ENCODE measurements at regions not wholly inside any gene's neighbourhood (a gene's known extent, or its start where the extent isn't known, plus 50 kb on each side); places are given as distances from the start of the nearest gene placed in this dataset.
"Not testable (repeated sequence)": the region's sequence is repeated elsewhere in the genome, so short reads cannot be mapped to it uniquely, and the experiment has no call there.

DNA sequence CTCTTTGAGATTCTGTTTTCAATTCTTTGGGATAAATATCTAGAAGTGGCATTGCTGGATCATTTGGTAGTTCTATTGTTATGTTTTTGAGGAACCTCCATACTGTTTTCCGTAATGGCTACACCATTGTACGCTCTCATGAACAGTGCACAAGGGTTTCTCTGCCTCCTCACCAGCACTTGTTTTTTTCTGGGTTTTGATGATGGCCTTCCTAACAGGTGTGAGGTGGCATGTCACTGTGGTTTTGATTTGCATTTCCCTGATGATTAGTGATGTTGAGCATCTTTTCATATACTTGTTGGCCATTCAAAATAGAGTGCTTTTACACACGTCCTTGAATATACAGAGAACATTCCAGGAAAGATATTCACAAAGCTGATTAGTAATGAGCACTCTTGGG lies 86.8 kb upstream of the ADORA2B start:
- not testable (repeated sequence) for DNase-seq (ENCODE audit: low spot score)

GRCh38 chr17:15860774-15861173 lies 84.2 kb upstream of the ADORA2B start:
- DNase-seq (ENCODE audit: low spot score) = not testable (repeated sequence)

DNA sequence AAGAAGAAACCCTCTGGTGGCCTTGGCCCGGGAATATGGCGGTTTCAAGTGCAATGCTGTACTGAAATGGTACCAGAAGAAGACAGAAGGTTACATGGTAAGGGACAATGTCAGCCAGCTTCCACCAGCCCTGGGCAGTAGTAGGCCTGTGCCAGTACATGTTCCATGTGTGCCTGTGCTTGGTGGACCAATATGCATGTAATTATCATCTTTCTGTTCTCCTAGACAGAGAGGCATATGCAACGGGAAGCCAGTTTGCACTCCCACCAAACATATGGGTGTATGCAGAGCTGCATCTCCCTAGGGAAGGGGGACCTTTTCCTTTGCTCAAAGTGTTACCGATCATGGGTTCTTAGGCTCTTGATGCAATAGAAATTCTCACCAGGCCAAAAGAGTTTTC lies 80.9 kb upstream of the ADORA2B start:
- DNase-seq (ENCODE audit: low spot score) = not testable (repeated sequence)

DNA sequence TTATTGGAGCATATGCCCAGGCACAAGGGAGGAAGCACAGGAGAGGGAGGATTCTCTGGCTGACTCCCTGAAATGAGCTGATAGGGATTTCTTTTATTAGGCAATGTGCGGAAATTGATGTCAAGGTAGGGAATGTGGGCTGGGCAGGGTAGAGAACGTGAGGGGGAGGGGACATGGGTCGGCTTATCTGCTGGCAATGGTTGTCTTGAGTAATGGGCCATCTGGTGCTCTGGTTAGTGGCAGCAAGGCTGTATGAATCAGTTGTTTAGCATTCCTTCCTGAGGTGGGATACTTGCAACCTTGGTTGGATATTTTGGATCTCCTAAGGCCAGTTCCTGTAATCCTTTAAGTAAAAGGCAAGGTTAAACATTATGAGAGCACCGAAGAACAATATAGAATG lies 80.5 kb upstream of the ADORA2B start:
- DNase-seq (ENCODE audit: low spot score) = not testable (repeated sequence)

GRCh38 chr17:15866015-15866414 lies 78.9 kb upstream of the ADORA2B start:
- not testable (repeated sequence) for DNase-seq (ENCODE audit: low spot score)

GRCh38 chr17:15867331-15867730 lies 77.6 kb upstream of the ADORA2B start:
- not testable (repeated sequence) for DNase-seq (ENCODE audit: low spot score)

DNA sequence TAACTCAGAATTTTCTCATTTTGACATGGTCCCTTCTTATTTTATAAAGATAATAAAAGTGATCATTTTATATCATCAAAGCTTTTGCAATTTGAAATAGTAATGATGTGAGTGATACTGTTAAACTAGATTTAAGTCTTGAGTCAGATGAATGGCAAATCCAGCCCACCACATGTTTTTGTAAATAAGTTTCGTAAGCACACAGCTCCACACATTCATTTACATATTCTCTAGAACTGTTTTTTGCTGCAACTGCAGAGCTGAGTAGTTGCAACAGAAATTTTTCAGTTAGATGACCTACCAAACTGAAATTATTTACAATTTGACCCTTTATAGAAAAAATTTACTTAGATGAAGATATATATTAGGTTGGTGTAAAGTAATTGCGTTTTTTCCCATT lies 75.1 kb upstream of the ADORA2B start:
- DNase-seq (ENCODE audit: low spot score) = not testable (repeated sequence)

DNA sequence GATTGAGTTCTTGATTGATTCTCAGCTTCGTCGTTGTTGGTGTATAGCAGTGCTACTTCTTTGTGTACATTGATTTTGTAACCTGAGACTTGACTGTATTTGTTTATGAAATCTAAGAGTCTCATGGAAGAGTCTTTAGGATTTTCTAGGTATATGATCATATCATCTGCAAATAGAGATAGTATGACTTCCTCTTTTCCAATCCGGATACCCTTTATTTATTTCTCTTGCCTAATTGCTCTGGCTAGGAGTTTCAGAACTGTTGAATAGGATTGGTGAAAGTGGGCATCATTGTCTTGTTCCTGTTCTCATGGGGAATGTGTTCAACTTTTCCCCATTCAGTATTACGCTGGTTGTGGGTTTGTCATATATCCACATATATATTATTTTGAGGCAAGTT lies 72.3 kb upstream of the ADORA2B start:
- not testable (repeated sequence) for DNase-seq (ENCODE audit: low spot score)

- not testable (repeated sequence) for DNase-seq (ENCODE audit: low spot score)
Measured at GRCh38 chr17:15877882-15878500, 66.9 kb upstream of the ADORA2B start.

- no peak for DNase-seq (ENCODE audit: low spot score)
- TF ChIP-seq, protein P1, sequence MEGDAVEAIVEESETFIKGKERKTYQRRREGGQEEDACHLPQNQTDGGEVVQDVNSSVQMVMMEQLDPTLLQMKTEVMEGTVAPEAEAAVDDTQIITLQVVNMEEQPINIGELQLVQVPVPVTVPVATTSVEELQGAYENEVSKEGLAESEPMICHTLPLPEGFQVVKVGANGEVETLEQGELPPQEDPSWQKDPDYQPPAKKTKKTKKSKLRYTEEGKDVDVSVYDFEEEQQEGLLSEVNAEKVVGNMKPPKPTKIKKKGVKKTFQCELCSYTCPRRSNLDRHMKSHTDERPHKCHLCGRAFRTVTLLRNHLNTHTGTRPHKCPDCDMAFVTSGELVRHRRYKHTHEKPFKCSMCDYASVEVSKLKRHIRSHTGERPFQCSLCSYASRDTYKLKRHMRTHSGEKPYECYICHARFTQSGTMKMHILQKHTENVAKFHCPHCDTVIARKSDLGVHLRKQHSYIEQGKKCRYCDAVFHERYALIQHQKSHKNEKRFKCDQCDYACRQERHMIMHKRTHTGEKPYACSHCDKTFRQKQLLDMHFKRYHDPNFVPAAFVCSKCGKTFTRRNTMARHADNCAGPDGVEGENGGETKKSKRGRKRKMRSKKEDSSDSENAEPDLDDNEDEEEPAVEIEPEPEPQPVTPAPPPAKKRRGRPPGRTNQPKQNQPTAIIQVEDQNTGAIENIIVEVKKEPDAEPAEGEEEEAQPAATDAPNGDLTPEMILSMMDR (IDR thresholded peaks at IDR 0.05; ENCODE audit: extremely low read depth, missing control alignments) = no peak
Measured at GRCh38 chr17:15882058-15882720, 62.7 kb upstream of the ADORA2B start.

- DNase-seq (ENCODE audit: low spot score) = no peak
- TF ChIP-seq, protein P1 (IDR thresholded peaks at IDR 0.05; ENCODE audit: extremely low read depth, missing control alignments) = no peak
Measured at GRCh38 chr17:15882777-15883176, 62.2 kb upstream of the ADORA2B start.

DNA sequence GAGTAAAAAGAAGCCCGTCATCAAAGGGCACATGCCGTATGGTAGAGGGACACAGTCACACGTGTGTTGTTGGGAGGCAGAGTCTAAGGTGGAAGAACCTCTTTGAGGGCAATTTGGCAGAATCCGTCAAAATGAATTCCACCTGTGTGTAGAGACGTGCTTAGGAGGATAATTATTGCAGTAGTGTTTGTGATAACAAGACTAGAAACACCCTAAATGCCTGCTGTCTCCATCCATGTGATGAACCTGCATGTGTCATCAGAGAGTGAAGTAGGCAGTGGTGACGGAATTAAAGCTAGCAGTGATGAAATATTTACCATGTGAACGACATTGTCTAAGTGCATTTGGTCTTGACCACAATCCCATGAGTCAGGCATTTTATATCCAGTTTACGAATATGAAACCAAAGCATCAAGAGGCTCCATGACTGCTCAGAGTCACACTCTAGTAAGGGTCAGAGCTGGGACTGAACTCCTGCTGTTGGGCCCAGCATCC lies 61.3 kb upstream of the ADORA2B start:
- DNase-seq (ENCODE audit: low spot score) = no peak
- TF ChIP-seq, protein P1 (IDR thresholded peaks at IDR 0.05; ENCODE audit: extremely low read depth, missing control alignments) = no peak

GRCh38 chr17:15884731-15885130 lies 60.2 kb upstream of the ADORA2B start:
- TF ChIP-seq, protein P1 (IDR thresholded peaks at IDR 0.05; ENCODE audit: extremely low read depth, missing control alignments) = no peak
- no peak for DNase-seq (ENCODE audit: low spot score)

Data from GM20000 (cell line).